AG08396 (cell line): ENCODE measurements at regions not wholly inside any gene's neighbourhood (a gene's known extent, or its start where the extent isn't known, plus 50 kb on each side); places are given as distances from the start of the nearest gene placed in this dataset.

Experiments
- DNase-seq: peaks from one replicate; pipeline ENCODE4 v3.0.0; 2012; ENCODE audit warnings: low spot score, mixed read lengths

GRCh38 chr20:17109307-17109706, 117.5 kb upstream of the PCSK2 start:
- DNase-seq = no peak

- DNase-seq = no peak
Observed at GRCh38 chr20:17128206-17128605, 98.6 kb upstream of the PCSK2 start.

- no peak for DNase-seq
Observed at GRCh38 chr20:17129089-17129488, 97.8 kb upstream of the PCSK2 start.

DNA sequence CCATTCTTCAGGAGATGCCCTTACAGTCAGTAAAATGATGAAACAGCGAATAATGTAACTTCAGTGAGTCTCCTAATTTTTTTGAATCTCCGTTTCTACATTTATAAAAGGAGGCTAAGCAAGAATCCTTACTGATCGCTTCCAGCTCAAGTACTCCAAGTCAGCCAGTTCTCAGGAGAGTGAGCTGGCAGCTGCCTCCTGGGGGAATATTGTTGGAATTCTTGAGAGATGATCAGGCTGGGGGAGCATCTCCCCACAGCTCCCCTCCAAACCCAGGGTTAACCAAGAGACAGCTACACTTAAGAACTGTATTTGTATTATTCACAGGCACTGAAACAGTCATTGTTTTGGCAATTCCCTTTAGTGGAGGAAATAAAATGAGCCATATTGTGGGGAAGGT, 89.1 kb upstream of the PCSK2 start:
- DNase-seq = no peak

DNA sequence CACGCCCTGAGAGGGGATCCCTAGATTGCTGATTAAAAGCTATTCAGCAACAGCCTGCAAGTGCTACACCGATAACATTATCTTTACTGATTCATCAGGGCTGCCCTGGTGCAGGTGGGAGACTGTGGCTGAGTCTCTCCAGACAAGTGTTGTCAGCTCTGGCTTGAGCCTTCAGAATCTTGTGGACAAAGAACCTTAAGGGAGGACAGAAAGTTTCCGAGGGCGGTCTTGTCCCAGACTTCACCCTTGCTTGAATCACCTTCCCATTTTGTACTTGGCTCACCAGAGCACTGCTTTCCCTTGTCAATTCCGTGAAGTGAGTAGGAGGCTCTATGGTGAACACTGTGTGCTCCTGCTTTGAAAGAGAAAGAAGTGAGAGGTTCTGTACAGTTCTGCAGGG, 88.6 kb upstream of the PCSK2 start:
- no peak for DNase-seq

- no peak for DNase-seq
Observed at GRCh38 chr20:17140894-17141293, 85.9 kb upstream of the PCSK2 start.

- DNase-seq = no peak
Observed at GRCh38 chr20:17141568-17141967, 85.3 kb upstream of the PCSK2 start.

DNA sequence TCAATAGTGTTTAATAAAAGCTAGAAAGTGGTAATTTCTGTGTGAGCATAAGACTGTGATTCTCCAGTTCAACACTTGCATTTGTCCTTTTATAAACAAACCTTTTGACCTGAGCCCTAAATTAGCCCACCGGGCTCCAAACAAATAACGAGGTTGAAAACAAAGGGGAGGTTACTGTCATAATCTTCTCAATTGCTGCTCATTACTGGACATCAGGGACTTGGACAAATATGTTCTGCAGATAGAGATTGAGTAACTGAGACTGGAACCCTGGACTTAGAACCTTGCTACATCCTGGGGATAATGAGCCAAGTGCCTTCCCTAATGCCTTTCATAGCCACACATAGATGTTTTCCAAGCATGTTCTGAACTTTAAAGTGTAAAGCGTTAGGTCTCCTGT, 84.2 kb upstream of the PCSK2 start:
- no peak for DNase-seq

DNA sequence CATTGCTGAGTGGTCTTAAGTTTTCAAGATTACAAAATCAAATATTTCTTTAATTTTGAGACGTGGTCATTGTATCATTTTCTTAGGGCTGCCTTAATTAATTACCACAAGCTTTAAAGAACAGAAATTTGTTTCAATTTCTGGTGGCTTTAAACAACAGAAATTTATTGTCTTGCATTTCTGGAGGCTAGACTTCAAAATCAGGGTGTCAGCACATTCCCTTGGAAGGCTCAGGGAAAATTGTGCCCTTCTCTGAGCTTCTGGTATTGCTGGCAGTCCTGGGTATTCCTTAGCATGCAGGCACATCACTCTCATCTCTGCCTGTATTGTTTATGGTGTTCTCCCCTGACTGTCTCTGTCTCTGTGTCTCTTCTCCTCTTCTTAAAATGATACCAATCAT, 76.0 kb upstream of the PCSK2 start:
- DNase-seq = no peak

- DNase-seq = no peak
Observed at GRCh38 chr20:17155401-17155800, 71.4 kb upstream of the PCSK2 start.

- DNase-seq = no peak
Observed at GRCh38 chr20:17158701-17159100, 68.1 kb upstream of the PCSK2 start.

DNA sequence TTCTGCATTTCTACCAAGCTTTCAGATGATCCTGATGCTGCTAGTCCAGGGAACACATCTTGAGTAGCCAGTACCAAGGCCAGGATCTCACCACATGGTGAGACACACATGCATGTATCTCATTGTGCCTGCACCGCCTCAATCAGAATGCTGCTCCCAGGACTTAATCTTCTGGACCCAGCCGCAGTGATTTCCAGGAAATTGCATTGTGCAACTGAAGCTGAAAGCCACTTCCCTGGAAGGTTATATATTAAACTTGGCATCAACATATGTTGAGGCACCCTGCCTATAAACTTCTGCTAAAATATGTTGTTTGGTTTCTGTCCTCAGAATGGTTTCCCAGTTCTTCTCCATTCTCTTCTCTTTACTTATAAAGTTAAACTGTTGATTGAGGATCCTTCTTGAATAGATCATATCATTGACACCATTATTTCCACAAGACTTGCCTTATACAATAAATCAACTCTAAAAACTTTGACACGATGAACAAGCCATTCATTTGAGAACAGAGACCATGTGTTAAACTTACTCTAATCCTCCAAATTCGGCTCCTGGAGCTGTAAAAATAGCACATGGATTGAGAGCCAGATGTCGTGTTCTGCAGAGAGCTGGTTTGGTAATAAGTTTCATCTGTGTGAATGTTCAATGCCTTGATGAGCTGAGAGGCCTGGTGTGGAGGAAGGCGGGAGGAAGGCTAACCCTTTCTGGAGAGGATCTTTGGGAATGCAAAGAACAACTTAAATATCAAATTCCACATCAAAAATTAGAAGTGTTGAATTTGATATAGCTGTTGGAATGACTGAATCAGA, 65.0 kb upstream of the PCSK2 start:
- DNase-seq = no peak

DNA sequence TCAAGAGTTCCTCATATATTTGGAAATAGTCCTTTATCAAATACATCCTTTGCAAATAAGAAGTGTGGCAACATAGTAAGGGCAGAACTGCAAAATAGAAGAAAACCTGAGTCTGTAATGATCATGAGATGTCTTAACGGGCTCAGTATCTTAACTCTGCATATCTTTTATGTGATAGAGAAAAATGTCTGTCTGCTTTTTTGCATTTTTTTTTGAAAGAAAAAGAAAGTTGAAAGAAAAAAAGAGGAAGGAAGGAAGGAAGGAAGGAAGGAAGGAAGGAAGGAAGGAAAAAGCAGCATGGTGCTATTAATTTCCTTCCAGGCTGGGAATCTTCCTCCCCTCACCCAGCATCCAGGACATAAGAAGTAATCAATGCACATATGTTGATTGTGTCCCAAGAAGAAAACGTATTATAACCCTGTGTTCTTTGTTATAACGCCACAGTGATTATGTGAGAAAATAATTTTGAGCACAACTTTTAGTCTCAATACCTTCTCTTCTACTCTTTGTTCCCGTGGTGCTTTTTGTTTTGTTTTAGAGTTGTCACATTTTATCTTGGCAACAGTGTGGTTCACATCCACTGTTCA, 58.7 kb upstream of the PCSK2 start:
- no peak for DNase-seq

DNA sequence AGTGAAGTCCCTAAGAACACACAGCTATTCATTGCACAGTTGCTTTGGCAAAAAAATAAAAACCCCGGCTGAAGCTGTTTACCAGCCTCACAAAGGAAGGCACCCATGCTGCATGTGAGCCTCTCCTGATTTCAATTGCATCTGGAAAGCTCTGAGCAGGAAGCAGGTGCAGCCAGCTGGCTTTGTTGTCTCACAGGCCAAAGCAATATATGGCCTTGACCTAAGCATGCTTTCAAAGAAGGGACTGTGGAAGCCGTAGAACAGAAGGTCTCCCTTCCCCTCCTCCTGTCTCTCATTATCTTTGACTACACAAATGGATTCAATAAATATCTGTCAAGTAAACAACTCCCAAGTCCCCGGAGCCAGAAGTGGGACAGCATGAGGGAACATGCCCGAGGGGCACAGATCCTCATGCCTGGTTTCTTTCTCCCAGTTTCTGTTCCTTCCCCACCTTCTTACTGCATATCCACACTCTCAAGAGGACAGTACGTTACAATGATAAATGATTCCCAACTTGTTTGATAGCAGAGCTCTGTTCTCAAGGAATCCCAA, 57.2 kb upstream of the PCSK2 start:
- no peak for DNase-seq

GRCh38 chr20:17171746-17172280, 55.0 kb upstream of the PCSK2 start:
- DNase-seq = no peak

GRCh38 chr20:17172836-17173516, 53.9 kb upstream of the PCSK2 start:
- no peak for DNase-seq
